Stimulated activated CD4-positive, alpha-beta T cell treated with anti-CD3 and anti-CD28 coated beads, Interleukin-4, amount 100 ng/mL, for 48 hours (primary cell): ENCODE measurements at regions not wholly inside any gene's neighbourhood (a gene's known extent, or its start where the extent isn't known, plus 50 kb on each side); places are given as distances from the start of the nearest gene placed in this dataset.
A peak's percentile ranks its signal among the peaks of the same experiment; 100 is the strongest.
"Not testable (repeated sequence)": the region's sequence is repeated elsewhere in the genome, so short reads cannot be mapped to it uniquely, and the experiment has no call there.

ENCODE experiments used
- DNase-seq, 2 donors: peaks; one replicate each; pipeline ENCODE4 v3.0.0-alpha.2; 2020; ENCODE audit warnings: low read depth in 2 of 2

GRCh38 chr5:18712936-18713485 lies 1078.8 kb downstream of the TAF11L14 start:
- no peak for DNase-seq

- no peak for DNase-seq
Observed at GRCh38 chr5:18720002-18720401, 1085.7 kb downstream of the TAF11L14 start.

GRCh38 chr5:18732556-18733479 lies 1098.6 kb downstream of the TAF11L14 start:
- DNase-seq = no peak

GRCh38 chr5:18736051-18736398 lies 1101.8 kb downstream of the TAF11L14 start:
- DNase-seq = no peak

GRCh38 chr5:18736736-18737135 lies 1102.5 kb downstream of the TAF11L14 start:
- not testable (repeated sequence) for DNase-seq

- no peak for DNase-seq
Observed at GRCh38 chr5:18740301-18740700, 1106.0 kb downstream of the TAF11L14 start.

- DNase-seq = no peak
Observed at GRCh38 chr5:18742830-18743229, 1108.6 kb downstream of the TAF11L14 start.

GRCh38 chr5:18744441-18744840 lies 1110.2 kb downstream of the TAF11L14 start:
- DNase-seq = no peak

GRCh38 chr5:18745042-18745987 lies 1111.1 kb downstream of the TAF11L14 start:
- DNase-seq = no peak

GRCh38 chr5:18745988-18746615 lies 1111.8 kb downstream of the TAF11L14 start:
- peak in 1 of 2 donors; percentile 19 for DNase-seq

GRCh38 chr5:18749763-18750162 lies 1115.5 kb downstream of the TAF11L14 start:
- no peak for DNase-seq

- DNase-seq = no peak
Observed at GRCh38 chr5:18752317-18752716, 1118.1 kb downstream of the TAF11L14 start.

GRCh38 chr5:18754201-18754600 lies 1119.9 kb downstream of the TAF11L14 start:
- DNase-seq = no peak

- DNase-seq = no peak
Observed at GRCh38 chr5:18761801-18762200, 1127.5 kb downstream of the TAF11L14 start.

- DNase-seq = no peak
Observed at GRCh38 chr5:18764161-18764560, 1129.9 kb downstream of the TAF11L14 start.

GRCh38 chr5:18765304-18765703 lies 1131.0 kb downstream of the TAF11L14 start:
- DNase-seq = no peak

- no peak for DNase-seq
Observed at GRCh38 chr5:18771097-18771610, 1136.9 kb downstream of the TAF11L14 start.

GRCh38 chr5:18772475-18772874 lies 1138.2 kb downstream of the TAF11L14 start:
- DNase-seq = no peak

GRCh38 chr5:18778225-18778624 lies 1144.0 kb downstream of the TAF11L14 start:
- no peak for DNase-seq

GRCh38 chr5:18789218-18789998 lies 1155.1 kb downstream of the TAF11L14 start:
- DNase-seq = no peak

- no peak for DNase-seq
Observed at GRCh38 chr5:18792145-18792544, 1157.9 kb downstream of the TAF11L14 start.
